ENCODE measurements at regions not wholly inside any gene's neighbourhood (a gene's known extent, or its start where the extent isn't known, plus 50 kb on each side); places are given as distances from the start of the nearest gene placed in this dataset.

DNA sequence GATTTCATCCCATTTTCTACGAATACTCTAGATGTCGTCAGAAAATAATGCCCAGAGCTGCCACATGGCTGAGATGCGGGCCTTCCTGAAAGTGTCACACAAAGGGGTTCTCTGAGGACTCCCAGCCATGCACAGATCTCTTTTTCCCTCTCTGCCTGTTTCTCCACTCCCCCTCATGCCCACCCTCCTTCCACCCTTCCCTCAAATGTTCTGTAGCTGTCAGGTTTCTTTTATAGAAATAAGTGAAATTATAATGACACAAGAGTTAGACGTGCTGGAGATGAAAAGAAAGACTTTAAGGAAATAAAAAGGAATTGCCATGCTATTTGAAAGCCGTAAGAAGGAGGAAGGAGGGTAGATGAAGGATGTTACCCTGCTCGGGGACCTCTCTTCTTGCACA lies 819.3 kb upstream of the CELF2 start:
- no peak overlapping the region for H3K4me3 ChIP-seq (ENCODE audit: low read length)
- TF ChIP-seq, protein P1, sequence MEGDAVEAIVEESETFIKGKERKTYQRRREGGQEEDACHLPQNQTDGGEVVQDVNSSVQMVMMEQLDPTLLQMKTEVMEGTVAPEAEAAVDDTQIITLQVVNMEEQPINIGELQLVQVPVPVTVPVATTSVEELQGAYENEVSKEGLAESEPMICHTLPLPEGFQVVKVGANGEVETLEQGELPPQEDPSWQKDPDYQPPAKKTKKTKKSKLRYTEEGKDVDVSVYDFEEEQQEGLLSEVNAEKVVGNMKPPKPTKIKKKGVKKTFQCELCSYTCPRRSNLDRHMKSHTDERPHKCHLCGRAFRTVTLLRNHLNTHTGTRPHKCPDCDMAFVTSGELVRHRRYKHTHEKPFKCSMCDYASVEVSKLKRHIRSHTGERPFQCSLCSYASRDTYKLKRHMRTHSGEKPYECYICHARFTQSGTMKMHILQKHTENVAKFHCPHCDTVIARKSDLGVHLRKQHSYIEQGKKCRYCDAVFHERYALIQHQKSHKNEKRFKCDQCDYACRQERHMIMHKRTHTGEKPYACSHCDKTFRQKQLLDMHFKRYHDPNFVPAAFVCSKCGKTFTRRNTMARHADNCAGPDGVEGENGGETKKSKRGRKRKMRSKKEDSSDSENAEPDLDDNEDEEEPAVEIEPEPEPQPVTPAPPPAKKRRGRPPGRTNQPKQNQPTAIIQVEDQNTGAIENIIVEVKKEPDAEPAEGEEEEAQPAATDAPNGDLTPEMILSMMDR (conservative IDR thresholded peaks at IDR 0.05; ENCODE audit: low read length), result no peak
- no peak for DNase-seq (ENCODE audit: low read depth)

DNA sequence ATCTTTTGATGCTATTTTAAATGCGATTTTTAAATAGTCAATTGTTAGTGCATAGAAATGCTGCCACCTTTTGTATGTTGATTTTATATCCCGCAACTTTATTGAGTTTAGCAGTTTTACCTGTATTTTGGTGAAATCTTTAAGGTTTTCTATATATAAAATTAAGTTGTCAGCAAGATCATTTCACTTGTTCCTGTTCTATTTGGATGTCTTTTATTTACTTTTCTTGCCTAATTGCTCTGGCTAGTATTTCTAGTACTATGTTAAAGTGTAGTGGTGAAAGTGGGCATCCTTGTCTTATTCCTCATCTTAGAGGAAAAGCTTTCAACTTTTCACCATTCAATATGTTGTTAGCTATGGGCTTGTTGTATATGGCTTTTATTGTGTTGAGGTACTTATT lies 813.3 kb upstream of the CELF2 start:
- DNase-seq (ENCODE audit: low read depth), result no peak
- TF ChIP-seq, protein P1 (conservative IDR thresholded peaks at IDR 0.05; ENCODE audit: low read length), result no peak
- H3K4me3 ChIP-seq (ENCODE audit: low read length), result no peak overlapping the region

DNA sequence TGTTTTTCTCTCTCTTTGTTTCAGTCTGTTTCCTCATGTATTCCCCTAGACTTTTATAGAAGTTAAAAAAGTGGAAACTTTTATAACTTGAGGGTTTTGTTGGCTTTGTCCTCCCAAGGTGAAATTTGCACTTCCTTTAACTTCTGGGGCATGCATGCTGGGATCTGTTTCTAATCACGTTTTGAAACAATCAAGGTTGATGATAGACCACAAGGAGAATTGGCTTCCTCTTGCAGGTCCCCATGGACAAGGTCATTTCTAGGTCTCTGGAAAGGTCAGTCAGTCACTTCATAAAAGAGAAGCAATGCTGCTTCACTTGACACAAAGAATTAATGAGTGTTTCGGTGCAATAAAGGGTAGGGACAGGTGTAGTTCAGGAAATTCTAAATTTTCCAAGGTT lies 811.8 kb upstream of the CELF2 start:
- no peak for DNase-seq (ENCODE audit: low read depth)
- no peak overlapping the region for H3K4me3 ChIP-seq (ENCODE audit: low read length)
- TF ChIP-seq, protein P1 (conservative IDR thresholded peaks at IDR 0.05; ENCODE audit: low read length), result no peak

DNA sequence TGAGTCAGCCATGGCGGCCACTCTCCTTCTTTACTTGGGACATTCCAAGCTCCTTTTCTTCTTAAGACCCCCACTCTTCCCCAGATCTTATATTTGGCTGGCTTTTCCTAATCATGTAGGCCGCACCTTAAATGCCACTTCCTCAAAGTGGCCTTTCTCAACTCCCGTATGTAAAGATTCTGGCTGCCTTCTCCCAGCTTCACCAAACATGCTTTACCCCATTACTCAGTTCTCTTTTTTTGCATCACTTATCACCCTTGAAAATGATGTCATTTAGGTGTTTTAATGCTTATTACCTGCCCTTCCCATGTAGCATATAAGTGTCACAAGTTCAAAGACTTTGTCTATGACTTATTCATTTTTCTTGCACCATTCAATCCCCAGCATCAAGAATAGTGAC lies 810.1 kb upstream of the CELF2 start:
- no peak overlapping the region for H3K4me3 ChIP-seq (ENCODE audit: low read length)
- TF ChIP-seq, protein P1 (conservative IDR thresholded peaks at IDR 0.05; ENCODE audit: low read length), result no peak

DNA sequence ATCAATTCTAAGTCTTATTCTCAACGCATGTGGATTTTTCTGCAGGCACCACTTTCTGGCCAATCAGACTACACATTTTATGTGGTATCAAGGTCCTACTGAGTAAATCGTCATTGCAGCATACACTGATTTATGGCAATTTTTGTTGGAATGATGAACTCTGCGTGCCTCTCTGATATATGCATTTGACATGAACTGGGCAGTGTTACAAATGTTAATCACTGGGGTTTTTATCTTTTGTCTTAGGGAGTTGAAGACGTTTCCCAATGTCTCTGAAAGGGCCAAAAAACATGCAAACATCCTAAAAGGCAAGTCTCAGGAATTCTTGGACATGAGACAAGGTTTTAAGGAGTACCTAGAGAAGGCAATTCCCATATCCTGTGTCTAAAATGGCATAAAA lies 809.5 kb upstream of the CELF2 start:
- DNase-seq (ENCODE audit: low read depth), result no peak
- TF ChIP-seq, protein P1 (conservative IDR thresholded peaks at IDR 0.05; ENCODE audit: low read length), result no peak
- H3K4me3 ChIP-seq (ENCODE audit: low read length), result no peak overlapping the region

More for the DNA sequence above, 810.1 kb upstream of the CELF2 start:
- no peak for DNase-seq (ENCODE audit: low read depth)

DNA sequence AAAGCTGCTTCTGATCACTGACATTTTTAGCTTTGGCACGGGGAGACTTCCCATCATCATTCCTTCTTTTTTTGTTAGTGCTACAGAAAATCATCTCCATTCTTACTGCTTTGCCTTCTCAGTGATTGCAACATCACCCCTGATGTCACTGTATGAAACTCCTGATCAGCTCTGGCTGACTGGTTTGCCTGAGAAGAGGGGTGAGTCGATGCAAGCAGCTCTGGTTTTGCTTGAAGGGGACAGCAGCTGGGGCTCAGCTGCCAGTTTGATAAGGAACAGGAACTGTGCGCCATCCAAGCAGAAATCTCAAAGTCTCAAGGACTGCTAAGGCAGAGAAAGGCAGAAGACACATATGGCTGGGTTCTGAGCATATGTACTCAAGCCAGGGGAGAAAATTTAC lies 808.5 kb upstream of the CELF2 start:
- TF ChIP-seq, protein P1 (conservative IDR thresholded peaks at IDR 0.05; ENCODE audit: low read length), result no peak
- peak; percentile 24 for DNase-seq (ENCODE audit: low read depth)
- no peak overlapping the region for H3K4me3 ChIP-seq (ENCODE audit: low read length)

DNA sequence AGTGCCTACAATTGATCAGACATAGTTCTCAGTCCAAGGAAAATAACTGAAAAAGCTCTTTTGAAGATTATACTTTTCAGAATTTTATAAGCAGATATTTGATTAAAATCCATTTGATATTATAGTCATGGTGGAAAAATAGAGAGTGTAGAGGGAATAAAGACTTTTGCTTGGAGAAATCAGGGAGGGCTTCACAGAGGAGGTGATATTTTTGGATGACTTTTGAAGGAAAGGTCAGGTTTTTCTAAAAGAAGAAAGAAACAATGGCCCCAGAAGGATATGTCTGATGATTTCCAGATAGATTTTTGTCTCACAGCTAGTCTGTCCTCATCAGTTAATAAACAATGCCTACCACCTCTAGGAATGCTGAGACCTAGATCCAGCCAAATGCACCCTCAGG lies 806.3 kb upstream of the CELF2 start:
- no peak for DNase-seq (ENCODE audit: low read depth)
- TF ChIP-seq, protein P1 (conservative IDR thresholded peaks at IDR 0.05; ENCODE audit: low read length), result no peak
- H3K4me3 ChIP-seq (ENCODE audit: low read length), result no peak overlapping the region

Data from AG10803 (cell line).